ENCODE measurements at regions not wholly inside any gene's neighbourhood (a gene's known extent, or its start where the extent isn't known, plus 50 kb on each side); places are given as distances from the start of the nearest gene placed in this dataset.

GRCh38 chr13:44299152-44299943, 74.3 kb upstream of the SERP2 start:
- FAIRE-seq (no peak), DNase-seq (ENCODE audit: low read depth in 1 of 2, low spot score in 2 of 2) (no peak)
- Histone ChIP-seq H3K36me3 (ENCODE audit: control insufficient read depth in 2 of 4, insufficient read depth in 4 of 4, low read length in 3 of 4) (no peaks in the 10 kb centered on the region; a peak in 1 of 8 replicates), H2AK5ac (ENCODE audit: low read depth, low read length) (no peak overlapping the region), H2BK5ac (ENCODE audit: low read depth, low read length) (no peak overlapping the region), H4K5ac (ENCODE audit: insufficient read length, low read depth, low read length) (no peak overlapping the region), H3K9ac (replicated peaks in 1 of 4; ENCODE audit: extremely low read depth in 1 of 4, low read depth in 3 of 4, low read length in 3 of 4) (no peak overlapping the region), H4K91ac (replicated peaks; ENCODE audit: insufficient read length, low read length) (no peak overlapping the region), H3K56ac (replicated peaks; ENCODE audit: insufficient read length, low read depth, low read length) (no peak overlapping the region), H3K4me2 (ENCODE audit: insufficient read depth in 1 of 2, low read depth in 2 of 2, low read length in 2 of 2) (no peak overlapping the region), H3K14ac (ENCODE audit: insufficient read length) (no peak overlapping the region), H3K4me1 (replicated peaks in 1 of 4; ENCODE audit: control insufficient read depth in 3 of 4, insufficient read depth in 4 of 4, low read length in 3 of 4) (no peaks in the 10 kb centered on the region), H4K8ac (ENCODE audit: extremely low read depth, insufficient read depth, low read length) (no peak overlapping the region), H3K9me3 (ENCODE audit: insufficient read depth in 2 of 2, low read depth in 1 of 2, low read length in 1 of 2) (no peaks in the 10 kb centered on the region), H3K18ac (ENCODE audit: extremely low read depth, low read length) (no peak overlapping the region), H2BK20ac (ENCODE audit: low read length) (no peak overlapping the region), H2BK12ac (ENCODE audit: low read depth, low read length) (no peak overlapping the region), H3K79me2 (ENCODE audit: control insufficient read depth in 1 of 2, insufficient read depth in 2 of 2, low read length in 2 of 2) (no peaks in the 10 kb centered on the region), H2BK120ac (replicated peaks; ENCODE audit: low read depth, low read length) (no peak overlapping the region), H4K20me1 (replicated peaks in 1 of 2; ENCODE audit: control insufficient read depth in 1 of 2, insufficient read depth in 2 of 2, low read length in 2 of 2) (no peaks in the 10 kb centered on the region), H3K4ac (replicated peaks; ENCODE audit: insufficient read length, low read depth, low read length) (no peak overlapping the region), H3K23me2 (ENCODE audit: low read depth, low read length) (no peaks in the 10 kb centered on the region), H3K27ac (ENCODE audit: low read depth, low read length) (no peak overlapping the region), H2AFZ (ENCODE audit: low read length) (no peak overlapping the region), H3K4me3 (ENCODE audit: extremely low read depth in 1 of 4, insufficient read depth in 2 of 4, low read depth in 3 of 4, low read length in 4 of 4) (no peak overlapping the region), H2BK15ac (ENCODE audit: low read length) (no peak overlapping the region), H3K23ac (ENCODE audit: insufficient read length) (no peak overlapping the region), H3K79me1 (ENCODE audit: low read depth, low read length) (no peaks in the 10 kb centered on the region), H3K27me3 (replicated peaks in 1 of 4; ENCODE audit: control insufficient read depth in 3 of 4, extremely low read depth in 1 of 4, insufficient read depth in 3 of 4, low read length in 3 of 4) (0 out of 7 replicates have a peak, but pooled peaks cover 0 to 2% (median 0%) of the 10 kb centered on the region in 4 experiments)
- POLR2A ChIA-PET (ENCODE audit: partially characterized antibody), result no interaction called here
- WGBS, 2 experiments (ENCODE audit: extremely low coverage in 1 of 2, insufficient coverage in 1 of 2, insufficient read length in 1 of 2, insufficient replicate concordance in 2 of 2, low coverage in 1 of 2, low lambda C conversion rate in 2 of 2, missing lambda C conversion rate in 1 of 2), result 75% methylated on average over 5 of the region's 5 CpGs; no CpG with 5 or more reads in 1 of the 2 experiments
- TF ChIP-seq RBBP5 (IDR thresholded peaks at IDR 0.05; ENCODE audit: borderline replicate concordance, low read depth, low read length) (no peak), YY1 (IDR thresholded peaks at IDR 0.05; ENCODE audit: low read depth, low read length) (no peak), TAF1 (IDR thresholded peaks at IDR 0.05; ENCODE audit: low read depth, low read length) (no peak), RXRA (IDR thresholded peaks at IDR 0.05; ENCODE audit: insufficient read depth, low read depth, low read length) (no peak), SIN3A (conservative IDR thresholded peaks at IDR 0.05 in 1 of 2, IDR thresholded peaks at IDR 0.05 in 1 of 2; ENCODE audit: low read depth in 1 of 2, low read length in 2 of 2) (no peak)
- CTCF ChIA-PET (ENCODE audit: partially characterized antibody), result no interaction called here
